GM19455 (cell line): ENCODE measurements at regions not wholly inside any gene's neighbourhood (a gene's known extent, or its start where the extent isn't known, plus 50 kb on each side); places are given as distances from the start of the nearest gene placed in this dataset.

Experiments used
- ATAC-seq: cut with Tn5 transposase; IDR thresholded peaks from one replicate; pipeline ENCODE4 v1.9.1; 2021; ENCODE audit not compliant: unreplicated experiment

DNA sequence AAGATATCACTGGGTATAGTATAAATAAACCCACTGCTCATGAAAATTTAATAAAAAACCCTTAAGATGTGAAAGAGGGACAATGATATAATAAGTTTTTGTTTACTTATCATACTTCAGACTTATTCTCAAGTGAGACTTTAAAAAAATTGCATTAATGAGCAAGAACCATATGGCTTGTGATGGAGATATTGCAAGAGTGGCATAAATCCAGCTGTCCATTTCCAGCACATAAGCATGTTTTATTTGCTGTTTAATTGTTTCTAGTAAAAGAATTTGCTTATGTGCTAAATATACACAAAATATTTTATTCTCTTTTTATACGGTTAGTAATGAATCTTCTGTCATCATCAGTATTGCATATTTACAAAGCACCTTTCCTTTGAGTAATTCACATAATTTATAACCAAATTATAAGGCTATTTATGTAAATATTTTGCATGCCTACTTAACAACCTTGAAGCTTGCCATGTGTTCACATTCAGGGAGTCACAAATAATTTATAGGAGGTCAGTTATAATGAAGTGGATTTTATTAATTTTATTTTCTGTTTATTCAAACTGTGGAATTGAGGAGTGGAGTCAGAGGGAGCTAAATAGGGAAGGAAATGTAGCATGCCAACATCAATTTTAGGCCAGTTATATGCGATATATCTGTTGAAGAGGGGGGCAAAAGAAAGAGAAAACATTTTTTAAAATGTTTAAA lies 318.5 kb upstream of the CWC22 start:
- no peak for ATAC-seq

DNA sequence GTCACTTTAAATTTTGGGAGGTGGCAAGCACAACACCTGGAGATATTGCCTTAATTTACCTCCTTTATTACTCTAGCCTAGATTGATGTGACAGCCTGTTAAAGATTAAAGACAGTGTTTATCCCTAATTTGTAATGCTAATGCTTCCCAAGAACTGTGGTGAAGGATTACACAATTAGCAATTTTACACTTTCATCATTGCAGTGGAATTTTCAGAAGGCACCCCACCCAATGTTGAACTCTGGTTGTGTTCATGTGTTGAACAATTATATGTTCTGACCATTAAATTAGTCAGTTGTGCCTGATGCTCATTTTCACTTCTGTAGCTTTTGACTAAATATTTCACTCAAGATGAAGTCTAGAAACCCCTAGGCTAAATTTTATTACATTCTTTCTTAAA lies 317.1 kb upstream of the CWC22 start:
- no peak for ATAC-seq

GRCh38 chr2:180322781-180323180 lies 315.7 kb upstream of the CWC22 start:
- no peak for ATAC-seq

GRCh38 chr2:180319586-180320405 lies 312.7 kb upstream of the CWC22 start:
- ATAC-seq, result peak; percentile 86

GRCh38 chr2:180314086-180314485 lies 307.0 kb upstream of the CWC22 start:
- no peak for ATAC-seq

DNA sequence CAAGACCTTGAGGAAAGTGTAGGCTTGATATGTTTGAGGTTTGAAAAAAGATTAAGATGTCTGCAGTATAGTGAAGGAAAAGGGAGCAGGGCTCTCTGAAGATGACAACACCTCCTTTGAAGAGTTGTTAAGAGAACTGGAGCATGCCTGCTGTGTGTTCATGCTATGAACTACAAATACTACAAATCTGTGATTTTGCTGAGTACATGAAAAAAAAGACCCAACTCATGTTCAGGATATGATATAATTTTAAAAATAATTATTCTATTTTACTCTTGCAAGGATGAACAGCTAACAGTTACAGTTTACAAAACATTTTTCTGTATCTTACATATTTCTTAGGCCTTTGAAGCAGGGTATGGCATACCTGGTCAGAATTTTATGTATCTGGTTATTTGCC lies 305.4 kb upstream of the CWC22 start:
- ATAC-seq, result no peak

GRCh38 chr2:180307096-180307495 lies 300.0 kb upstream of the CWC22 start:
- ATAC-seq, result no peak

- no peak for ATAC-seq
Measured at GRCh38 chr2:180306346-180306745, 299.2 kb upstream of the CWC22 start.

- no peak for ATAC-seq
Measured at GRCh38 chr2:180291552-180292421, 284.7 kb upstream of the CWC22 start.

- ATAC-seq, result no peak
Measured at GRCh38 chr2:180291060-180291459, 284.0 kb upstream of the CWC22 start.

- no peak for ATAC-seq
Measured at GRCh38 chr2:180289627-180290026, 282.5 kb upstream of the CWC22 start.

- no peak for ATAC-seq
Measured at GRCh38 chr2:180279581-180279980, 272.5 kb upstream of the CWC22 start.

- ATAC-seq, result no peak
Measured at GRCh38 chr2:180276733-180277132, 269.6 kb upstream of the CWC22 start.

DNA sequence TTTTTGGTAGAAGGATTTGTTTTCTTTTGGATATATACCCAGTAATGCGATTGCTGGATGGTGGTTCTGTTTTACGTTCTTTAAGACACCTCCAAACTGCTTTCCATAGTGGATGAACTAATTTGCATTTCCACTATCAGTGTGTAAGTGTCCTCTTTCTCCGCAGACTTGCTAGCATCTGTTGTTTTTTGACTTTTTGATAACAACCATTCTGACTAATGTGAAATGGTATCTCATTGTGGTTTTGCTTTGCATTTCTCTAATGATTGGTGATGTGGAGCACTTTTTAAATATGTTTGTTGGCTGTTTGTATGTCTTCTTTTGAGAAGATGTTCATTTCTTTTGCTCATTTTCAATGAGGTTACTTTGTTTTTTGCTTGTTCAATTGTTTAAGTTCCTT lies 260.9 kb upstream of the CWC22 start:
- no peak for ATAC-seq

- ATAC-seq, result no peak
Measured at GRCh38 chr2:180261976-180262375, 254.9 kb upstream of the CWC22 start.

- no peak for ATAC-seq
Measured at GRCh38 chr2:180258579-180258978, 251.5 kb upstream of the CWC22 start.

DNA sequence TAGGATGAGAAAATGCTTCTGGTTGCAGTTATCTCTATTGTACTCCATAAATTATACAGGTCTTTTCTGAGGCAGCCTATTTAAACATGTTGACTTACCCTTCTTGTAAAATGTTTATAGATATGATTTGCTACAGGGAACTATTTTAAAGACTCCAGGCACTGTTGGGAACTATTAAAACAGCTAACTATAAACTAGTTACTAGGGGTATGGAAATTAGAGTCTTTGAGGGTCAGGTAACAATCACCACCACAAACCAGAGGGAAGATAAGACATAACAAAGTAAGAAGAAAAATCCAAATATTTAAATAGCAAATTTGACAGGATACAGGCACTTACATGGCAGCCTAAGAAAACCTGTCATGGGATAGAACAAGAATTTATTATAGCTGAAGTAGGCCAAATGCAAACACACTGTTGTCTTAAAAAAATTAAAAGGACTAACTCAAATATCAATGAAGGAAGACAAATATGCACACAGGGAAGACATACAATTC lies 251.0 kb upstream of the CWC22 start:
- no peak for ATAC-seq

- ATAC-seq, result no peak
Measured at GRCh38 chr2:180257247-180257646, 250.2 kb upstream of the CWC22 start.

- ATAC-seq, result no peak
Measured at GRCh38 chr2:180255981-180256380, 248.9 kb upstream of the CWC22 start.

- ATAC-seq, result no peak
Measured at GRCh38 chr2:180254872-180255271, 247.8 kb upstream of the CWC22 start.

GRCh38 chr2:180247658-180248057 lies 240.6 kb upstream of the CWC22 start:
- ATAC-seq, result no peak
